ENCODE measurements at regions not wholly inside any gene's neighbourhood (a gene's known extent, or its start where the extent isn't known, plus 50 kb on each side); places are given as distances from the start of the nearest gene placed in this dataset.

DNA sequence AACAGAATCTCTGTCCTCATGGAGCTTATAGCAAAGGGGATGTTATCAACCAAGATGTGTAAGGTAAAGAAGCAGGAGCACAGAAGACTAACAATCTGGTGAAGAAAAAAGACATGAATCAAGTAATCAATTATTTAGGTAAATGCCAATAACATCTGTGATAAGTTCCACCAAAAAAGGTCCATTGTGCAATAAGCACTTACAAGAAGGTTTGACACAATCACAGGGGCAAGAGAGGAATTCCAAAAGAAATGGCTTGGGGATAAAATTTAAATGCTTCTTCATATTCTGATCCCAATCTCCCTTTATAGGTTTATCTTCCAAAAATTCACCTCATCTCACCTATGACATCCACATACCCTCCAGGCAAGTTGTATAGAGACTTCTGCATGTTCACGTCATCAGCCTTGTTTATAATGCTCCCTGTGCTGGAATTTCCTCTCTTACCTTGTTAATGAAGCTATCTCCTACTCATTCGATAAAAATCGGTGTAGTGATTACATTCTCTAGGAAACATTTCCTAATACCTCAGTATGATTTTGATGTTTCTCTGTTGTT lies 53.6 kb upstream of the DPT start:
- no peaks in the 10 kb centered on the region for H3K9me3 ChIP-seq (ENCODE audit: severe bottlenecking)
- no peak overlapping the region for H3K4me3 ChIP-seq (ENCODE audit: low read depth, low read length)
- no peak overlapping the region for H3K27ac ChIP-seq
- no peaks in the 10 kb centered on the region for H3K27me3 ChIP-seq (ENCODE audit: insufficient read depth, low read depth, severe bottlenecking)
- no peak for DNase-seq
- TF ChIP-seq CTCF (IDR thresholded peaks at IDR 0.05; ENCODE audit: low read depth, low read length) = no peak
- H3K36me3 ChIP-seq = no peaks in the 10 kb centered on the region

DNA sequence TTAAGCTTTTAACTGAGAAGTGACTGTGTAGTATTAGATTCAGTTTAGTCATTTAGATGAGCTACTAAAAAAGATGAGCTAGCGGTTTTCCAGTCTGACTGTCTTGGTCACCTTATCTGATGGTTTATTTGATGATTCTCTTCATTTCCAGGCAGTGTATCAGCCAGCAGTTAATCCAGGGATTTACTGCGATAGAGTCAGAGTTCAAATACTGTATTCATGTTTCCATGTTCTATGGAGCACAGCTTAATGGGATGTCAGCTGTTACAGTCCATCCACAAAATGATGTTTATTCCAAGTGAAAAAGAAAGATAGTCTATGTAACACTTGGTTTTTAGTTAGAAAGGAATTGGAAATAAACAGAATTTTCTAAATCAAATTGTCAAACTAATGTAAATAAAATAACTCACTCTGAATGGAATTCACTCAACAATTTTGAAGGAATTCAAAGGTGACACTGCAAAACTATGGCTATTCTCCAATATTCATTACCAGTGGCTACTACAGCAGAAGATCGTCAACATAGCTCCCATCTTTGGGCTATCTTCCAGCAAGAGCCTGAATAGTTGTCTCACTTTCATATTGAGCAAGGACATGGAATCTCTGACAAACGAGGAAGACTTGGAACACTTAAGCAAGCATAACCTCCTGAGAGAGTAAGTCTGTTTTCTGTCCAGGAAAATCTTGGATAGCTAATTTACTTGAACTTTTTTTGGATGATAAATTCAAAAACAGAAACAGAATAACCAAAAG lies 54.6 kb upstream of the DPT start:
- no peak for TF ChIP-seq CTCF (IDR thresholded peaks at IDR 0.05; ENCODE audit: low read depth, low read length)
- Histone ChIP-seq H3K27ac (no peak overlapping the region), H3K27me3 (ENCODE audit: insufficient read depth, low read depth, severe bottlenecking) (no peaks in the 10 kb centered on the region), H3K36me3 (no peaks in the 10 kb centered on the region), H3K4me3 (ENCODE audit: low read depth, low read length) (no peak overlapping the region), H3K9me3 (ENCODE audit: severe bottlenecking) (no peaks in the 10 kb centered on the region)
- DNase-seq = no peak

DNA sequence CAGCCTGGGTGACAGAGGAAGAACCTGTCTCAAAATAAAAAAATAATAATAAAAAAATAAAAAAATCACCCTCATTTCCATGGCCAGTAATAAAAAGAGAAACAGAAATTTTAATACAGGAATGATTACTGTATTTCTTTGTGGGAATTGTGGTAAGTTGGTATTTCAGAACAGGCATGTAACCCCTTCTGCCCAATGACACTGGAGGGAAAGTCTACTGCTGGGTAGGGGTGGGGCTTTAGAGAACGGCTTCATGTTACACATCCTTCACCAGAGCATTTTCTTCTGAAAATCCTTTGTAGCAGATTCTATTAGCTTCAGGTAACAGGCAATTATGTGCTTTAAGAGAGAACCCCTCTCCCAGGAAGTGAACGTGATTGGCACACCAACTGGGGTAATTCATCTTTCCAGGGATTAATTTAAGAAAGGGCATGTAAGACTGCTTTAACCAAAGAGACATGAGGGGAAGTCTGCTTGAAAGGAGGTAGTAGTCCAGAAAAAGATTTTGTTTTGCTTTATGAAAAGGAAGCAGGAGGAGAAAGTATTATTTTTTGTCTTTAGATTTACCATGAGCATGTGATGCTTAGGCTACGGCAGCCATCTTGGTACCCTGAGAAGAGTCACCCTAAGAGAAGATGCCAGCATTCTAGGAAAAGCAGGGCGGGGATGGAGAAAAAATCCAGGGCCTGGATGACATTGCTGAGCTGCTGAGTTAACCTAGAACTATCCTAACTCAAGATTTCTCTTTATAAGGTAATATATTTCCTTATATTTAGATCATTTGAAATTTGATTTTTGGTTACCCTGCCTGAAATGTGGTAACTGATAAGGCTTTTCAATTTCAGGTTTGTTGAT lies 57.7 kb upstream of the DPT start:
- no peak for TF ChIP-seq CTCF (IDR thresholded peaks at IDR 0.05; ENCODE audit: low read depth, low read length)
- H3K9me3 ChIP-seq (ENCODE audit: severe bottlenecking) = no peaks in the 10 kb centered on the region
- DNase-seq = no peak
- no peak overlapping the region for H3K4me3 ChIP-seq (ENCODE audit: low read depth, low read length)
- no peak overlapping the region for H3K27ac ChIP-seq
- no peaks in the 10 kb centered on the region for H3K27me3 ChIP-seq (ENCODE audit: insufficient read depth, low read depth, severe bottlenecking)
- no peaks in the 10 kb centered on the region for H3K36me3 ChIP-seq

DNA sequence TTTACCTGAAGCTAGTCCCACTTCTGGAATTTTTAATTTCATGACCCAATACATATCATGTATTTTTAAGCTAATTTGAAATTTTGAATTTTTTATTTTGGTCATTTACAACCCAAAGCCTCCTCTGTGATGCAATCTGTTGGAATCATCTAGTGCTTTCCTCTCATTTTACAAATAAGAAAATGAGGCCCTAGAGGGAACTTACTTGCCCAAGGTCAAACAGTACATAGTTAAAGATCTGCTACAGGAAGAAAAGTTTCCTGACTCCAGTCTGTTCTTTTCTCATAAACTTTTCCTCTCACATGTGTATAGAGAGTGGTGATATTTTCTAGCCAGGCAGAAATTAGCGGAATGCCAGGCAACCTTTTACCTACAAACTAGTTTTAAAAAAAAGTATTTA lies 59.3 kb upstream of the DPT start:
- H3K27ac ChIP-seq = no peak overlapping the region
- no peaks in the 10 kb centered on the region for H3K36me3 ChIP-seq
- no peaks in the 10 kb centered on the region for H3K9me3 ChIP-seq (ENCODE audit: severe bottlenecking)
- no peak for DNase-seq
- H3K27me3 ChIP-seq (ENCODE audit: insufficient read depth, low read depth, severe bottlenecking) = no peaks in the 10 kb centered on the region
- TF ChIP-seq CTCF (IDR thresholded peaks at IDR 0.05; ENCODE audit: low read depth, low read length) = no peak
- H3K4me3 ChIP-seq (ENCODE audit: low read depth, low read length) = no peak overlapping the region

DNA sequence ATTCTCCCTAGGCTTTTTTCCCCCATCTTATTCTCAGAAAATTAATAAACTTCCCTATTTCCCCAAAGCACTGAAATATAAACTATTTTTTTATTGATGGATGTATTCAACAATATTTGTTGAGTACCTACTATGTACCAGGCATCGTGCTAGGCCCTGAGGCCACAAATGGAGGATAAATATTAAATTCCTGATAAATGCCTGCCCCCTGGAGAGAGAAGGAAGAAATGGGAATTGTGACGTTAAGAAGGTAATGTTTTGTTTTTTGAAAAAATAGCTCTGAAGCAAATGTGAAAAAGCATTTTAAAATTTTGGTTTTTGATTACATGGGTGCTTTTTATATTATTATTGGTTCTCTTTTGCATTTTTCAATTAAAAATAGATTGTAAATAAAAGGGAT lies 60.5 kb upstream of the DPT start:
- DNase-seq = no peak
- TF ChIP-seq CTCF (IDR thresholded peaks at IDR 0.05; ENCODE audit: low read depth, low read length) = no peak
- Histone ChIP-seq H3K36me3 (no peaks in the 10 kb centered on the region), H3K27me3 (ENCODE audit: insufficient read depth, low read depth, severe bottlenecking) (no peaks in the 10 kb centered on the region), H3K4me3 (ENCODE audit: low read depth, low read length) (no peak overlapping the region), H3K9me3 (ENCODE audit: severe bottlenecking) (no peaks in the 10 kb centered on the region), H3K27ac (no peak overlapping the region)
